Prostate gland (tissue), 2 donors: ENCODE measurements at regions not wholly inside any gene's neighbourhood (a gene's known extent, or its start where the extent isn't known, plus 50 kb on each side); places are given as distances from the start of the nearest gene placed in this dataset.

Experiments used
- DNase-seq: peaks from one replicate; pipeline ENCODE4 v3.0.0-alpha.2; 2019; ENCODE audit warnings: low spot score
- H3K27ac ChIP-seq, 2 donors: fragments of 200-600 bp; sonication (generic); 2 replicates each; pipeline ENCODE4 v1.5.1; 2017 to 2019
- H3K27me3 ChIP-seq: fragments of 200-600 bp; sonication (generic); replicated peaks from 2 replicates; pipeline ENCODE4 v1.5.1; 2019; ENCODE audit not compliant: insufficient read depth
- H3K36me3 ChIP-seq, 2 donors: fragments of 200-600 bp; sonication (generic); 1 replicate in 1 of 2; 2 replicates in 1 of 2; pipeline versions ENCODE4 v1.5.1 to v1.8.1; 2017 to 2019
- H3K4me1 ChIP-seq: fragments of 200-600 bp; sonication (generic); replicated peaks from 2 replicates; pipeline ENCODE4 v1.5.1; 2019
- H3K4me3 ChIP-seq, 2 donors: fragments of 200-600 bp; sonication (generic); 2 replicates each; pipeline ENCODE4 v1.5.1; 2017 to 2019
- H3K9me3 ChIP-seq: fragments of 200-600 bp; sonication (generic); 2 replicates; pipeline ENCODE4 v1.5.1; 2017
- POLR2A ChIP-seq: fragments of 450-650 bp; IDR thresholded peaks from one replicate; pipeline ENCODE4 v1.6.1; 2016; ENCODE audit warnings: antibody characterized with exemption, mild to moderate bottlenecking
- POLR2AphosphoS5 ChIP-seq: sonication (generic); formaldehyde crosslinking; IDR thresholded peaks from one replicate; pipeline ENCODE4 v1.6.1; 2017; ENCODE audit warnings: antibody characterized with exemption
- WGBS: methylation state at CpG from one replicate; pipeline ENCODE4 v1.1.5; 2018; 5-methylcytosine and 5-hydroxymethylcytosine counted together
- intact Hi-C: fragments of 100-400 bp; cut with DNase I; formaldehyde crosslinking; loops from one replicate; pipeline ENCODE4 v1.14.2; 2022
- TF ChIP-seq, protein P1 (sequence below), 4 experiments: fragments of 200-600 bp in 2 of 4; fragments of 450-650 bp in 2 of 4; sonication (generic) in 2 of 4; IDR thresholded peaks; 1 replicate in 3 of 4; 2 replicates in 1 of 4; pipeline ENCODE4 v1.5.1; 2016 to 2019; ENCODE audit warnings: antibody characterized with exemption in 4 of 4, mild to moderate bottlenecking in 2 of 4, moderate library complexity in 2 of 4

GRCh38 chr2:146203064-146203624 is 1641.7 kb upstream of the ACVR2A start:
- H3K4me1 ChIP-seq, result no peaks in the 10 kb centered on the region
- no peaks in the 10 kb centered on the region for H3K9me3 ChIP-seq
- no peaks in the 10 kb centered on the region for H3K27me3 ChIP-seq
- H3K27ac ChIP-seq, result no peak overlapping the region
- DNase-seq, result no peak
- 88% methylated on average over 5 of the region's 5 CpGs for WGBS
- H3K36me3 ChIP-seq, result no peaks in the 10 kb centered on the region
- no peak overlapping the region for H3K4me3 ChIP-seq
- intact Hi-C loops, result no loop called here
- TF ChIP-seq, protein P1, sequence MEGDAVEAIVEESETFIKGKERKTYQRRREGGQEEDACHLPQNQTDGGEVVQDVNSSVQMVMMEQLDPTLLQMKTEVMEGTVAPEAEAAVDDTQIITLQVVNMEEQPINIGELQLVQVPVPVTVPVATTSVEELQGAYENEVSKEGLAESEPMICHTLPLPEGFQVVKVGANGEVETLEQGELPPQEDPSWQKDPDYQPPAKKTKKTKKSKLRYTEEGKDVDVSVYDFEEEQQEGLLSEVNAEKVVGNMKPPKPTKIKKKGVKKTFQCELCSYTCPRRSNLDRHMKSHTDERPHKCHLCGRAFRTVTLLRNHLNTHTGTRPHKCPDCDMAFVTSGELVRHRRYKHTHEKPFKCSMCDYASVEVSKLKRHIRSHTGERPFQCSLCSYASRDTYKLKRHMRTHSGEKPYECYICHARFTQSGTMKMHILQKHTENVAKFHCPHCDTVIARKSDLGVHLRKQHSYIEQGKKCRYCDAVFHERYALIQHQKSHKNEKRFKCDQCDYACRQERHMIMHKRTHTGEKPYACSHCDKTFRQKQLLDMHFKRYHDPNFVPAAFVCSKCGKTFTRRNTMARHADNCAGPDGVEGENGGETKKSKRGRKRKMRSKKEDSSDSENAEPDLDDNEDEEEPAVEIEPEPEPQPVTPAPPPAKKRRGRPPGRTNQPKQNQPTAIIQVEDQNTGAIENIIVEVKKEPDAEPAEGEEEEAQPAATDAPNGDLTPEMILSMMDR (IDR thresholded peaks at IDR 0.05), result no peak
- TF ChIP-seq POLR2A (no peak), POLR2AphosphoS5 (no peak)

DNA sequence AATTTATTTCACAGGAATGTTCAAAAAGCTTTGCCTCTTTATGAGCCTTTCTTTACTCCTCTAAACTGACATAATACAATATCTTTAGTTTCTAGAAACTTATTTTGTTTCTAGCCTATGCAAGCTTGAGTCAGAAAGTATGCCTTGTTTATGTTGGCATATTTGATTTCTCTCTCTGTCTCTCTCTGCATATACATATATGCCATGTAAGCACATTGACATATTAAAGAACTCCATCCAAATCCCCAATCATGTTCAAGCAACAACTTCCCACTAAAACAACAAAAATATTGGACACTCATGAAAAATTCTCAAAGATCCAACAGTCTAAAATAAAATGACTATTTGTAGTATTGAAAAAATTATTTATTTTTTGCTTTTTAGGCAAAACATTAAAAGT is 1651.2 kb upstream of the ACVR2A start:
- no peaks in the 10 kb centered on the region for H3K9me3 ChIP-seq
- H3K4me3 ChIP-seq, result no peak overlapping the region
- no peak for TF ChIP-seq POLR2A
- H3K4me1 ChIP-seq, result no peaks in the 10 kb centered on the region
- no peak overlapping the region for H3K27ac ChIP-seq
- H3K36me3 ChIP-seq, result no peaks in the 10 kb centered on the region
- no peak for DNase-seq
- no peaks in the 10 kb centered on the region for H3K27me3 ChIP-seq
- intact Hi-C loops, result no loop called here

DNA sequence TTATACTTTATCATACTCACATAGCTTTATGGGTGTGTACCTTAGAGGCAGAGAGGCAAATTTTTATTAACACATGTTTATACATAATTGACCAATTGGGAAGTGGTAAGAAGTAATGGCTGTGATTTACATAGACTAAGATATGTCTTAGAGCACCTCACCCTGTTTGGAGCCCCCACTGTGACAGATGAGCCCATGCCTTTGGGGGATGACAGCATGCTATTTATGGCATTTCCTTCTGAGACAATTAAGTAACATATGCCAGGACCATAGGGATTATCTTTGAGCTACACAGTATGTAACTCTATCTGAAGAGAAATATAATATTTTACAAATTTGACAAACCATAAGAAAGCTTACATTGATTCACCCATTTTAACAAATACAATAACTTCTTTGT is 1655.3 kb upstream of the ACVR2A start:
- intact Hi-C loops, result no loop called here
- H3K4me3 ChIP-seq, result no peak overlapping the region
- H3K27me3 ChIP-seq, result no peaks in the 10 kb centered on the region
- no peaks in the 10 kb centered on the region for H3K9me3 ChIP-seq
- no peak for DNase-seq
- H3K4me1 ChIP-seq, result no peaks in the 10 kb centered on the region
- no peaks in the 10 kb centered on the region for H3K36me3 ChIP-seq
- H3K27ac ChIP-seq, result no peak overlapping the region
- TF ChIP-seq POLR2A (no peak), POLR2AphosphoS5 (no peak)
- TF ChIP-seq, protein P1 (IDR thresholded peaks at IDR 0.05), result no peak

DNA sequence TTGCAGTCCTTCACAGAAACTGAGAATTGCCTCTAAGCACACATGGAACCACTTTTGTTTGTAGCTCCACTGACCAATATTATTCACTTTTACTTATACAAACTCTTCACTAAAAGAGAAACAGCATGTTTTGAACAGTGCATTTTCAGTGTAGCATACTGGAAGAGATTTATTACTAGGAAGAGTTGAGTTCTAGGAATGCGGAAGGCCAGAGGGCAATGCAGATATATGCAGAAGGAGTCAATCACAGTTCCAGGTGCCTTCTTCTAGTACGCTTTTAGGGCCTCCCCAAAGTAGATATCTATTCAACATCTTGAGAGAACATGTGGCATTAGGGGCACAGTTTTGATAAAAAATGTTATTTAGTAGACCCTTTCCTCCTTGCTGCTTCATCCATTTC is 1654.0 kb upstream of the ZEB2 start:
- TF ChIP-seq POLR2A (no peak), POLR2AphosphoS5 (no peak)
- TF ChIP-seq, protein P1 (IDR thresholded peaks at IDR 0.05), result no peak
- Histone ChIP-seq H3K36me3 (no peaks in the 10 kb centered on the region), H3K27me3 (no peaks in the 10 kb centered on the region), H3K27ac (no peak overlapping the region), H3K9me3 (no peaks in the 10 kb centered on the region), H3K4me3 (no peak overlapping the region), H3K4me1 (no peaks in the 10 kb centered on the region)
- DNase-seq, result no peak
- intact Hi-C loops, result no loop called here
- WGBS, result 90% methylated on average over 2 of the region's 2 CpGs

DNA sequence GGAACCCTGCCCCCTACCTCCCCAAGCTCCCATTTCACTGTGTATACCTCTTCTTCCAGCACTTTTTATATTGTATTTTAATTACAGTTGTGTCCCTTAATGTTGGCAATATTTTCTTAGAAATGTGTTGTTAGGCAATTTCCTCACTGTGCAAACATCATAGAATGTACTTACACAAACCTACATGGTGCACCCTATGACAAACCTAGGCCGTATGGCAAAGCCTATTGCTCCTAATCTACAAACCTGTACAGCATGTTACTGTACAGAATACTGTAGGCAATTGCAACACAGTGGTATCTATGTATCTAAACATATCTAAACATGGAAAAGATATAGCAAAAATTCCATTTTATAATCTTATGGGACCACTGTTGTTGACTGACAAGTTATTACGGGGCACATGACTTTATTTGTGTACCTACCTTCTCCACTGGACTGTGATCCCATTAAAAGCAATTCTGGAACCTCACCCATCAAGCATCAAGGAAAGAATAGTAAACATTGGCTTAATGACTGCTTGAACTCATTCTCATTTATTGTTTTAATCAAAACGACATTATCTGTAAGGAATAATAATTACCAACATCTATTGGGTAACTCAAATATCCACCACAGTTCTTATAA is 1641.5 kb upstream of the ZEB2 start:
- Histone ChIP-seq H3K36me3 (no peaks in the 10 kb centered on the region), H3K27ac (no peak overlapping the region), H3K4me3 (no peak overlapping the region), H3K9me3 (no peaks in the 10 kb centered on the region), H3K4me1 (no peaks in the 10 kb centered on the region), H3K27me3 (no peaks in the 10 kb centered on the region)
- no peak for DNase-seq
- intact Hi-C loops, result no loop called here
- no peak for TF ChIP-seq POLR2AphosphoS5
- no peak for TF ChIP-seq POLR2A
- TF ChIP-seq, protein P1 (IDR thresholded peaks at IDR 0.05), result no peak
- WGBS, result 36% methylated on average over 3 of the region's 3 CpGs
